GM23248 (cell line): ENCODE measurements at regions not wholly inside any gene's neighbourhood (a gene's known extent, or its start where the extent isn't known, plus 50 kb on each side); places are given as distances from the start of the nearest gene placed in this dataset.

Source experiments
- DNase-seq: peaks from one replicate; pipeline ENCODE4 v3.0.0-alpha.2; 2015
- H2AFZ ChIP-seq: fragments of 200-600 bp; sonication (generic); 2 replicates; pipeline ENCODE4 v1.6.1; 2016; ENCODE audit warnings: antibody characterized with exemption
- H3F3A ChIP-seq: fragments of 200-600 bp; sonication (generic); 2 replicates; pipeline ENCODE4 v1.6.1; 2016; ENCODE audit warnings: mild to moderate bottlenecking, antibody characterized with exemption, mixed run types; ENCODE audit not compliant: insufficient read depth
- H3K27ac ChIP-seq: fragments of 200-600 bp; sonication (generic); 2 replicates; pipeline ENCODE4 v1.5.1; 2016; ENCODE audit warnings: mild to moderate bottlenecking
- H3K27me3 ChIP-seq: fragments of 200-600 bp; sonication (generic); replicated peaks from 2 replicates; pipeline ENCODE4 v1.6.1; 2016; ENCODE audit warnings: mild to moderate bottlenecking; ENCODE audit not compliant: insufficient read depth
- H3K36me3 ChIP-seq: fragments of 200-600 bp; sonication (generic); 2 replicates; pipeline ENCODE4 v1.6.1; 2016; ENCODE audit warnings: low read depth, mild to moderate bottlenecking
- H3K4me1 ChIP-seq: fragments of 200-600 bp; sonication (generic); 2 replicates; pipeline ENCODE4 v1.6.1; 2016; ENCODE audit warnings: mild to moderate bottlenecking; ENCODE audit not compliant: insufficient read depth
- H3K4me2 ChIP-seq: fragments of 200-600 bp; sonication (generic); one replicate; pipeline ENCODE4 v1.6.1; 2016; ENCODE audit warnings: mild to moderate bottlenecking; ENCODE audit not compliant: unreplicated experiment
- H3K4me3 ChIP-seq: fragments of 200-600 bp; sonication (generic); 2 replicates; pipeline ENCODE4 v1.5.1; 2016; ENCODE audit warnings: mild to moderate bottlenecking
- H3K79me2 ChIP-seq: fragments of 200-600 bp; sonication (generic); 2 replicates; pipeline ENCODE4 v1.6.1; 2016; ENCODE audit warnings: mild to moderate bottlenecking; ENCODE audit not compliant: insufficient read depth
- H3K9ac ChIP-seq: fragments of 200-600 bp; sonication (generic); 2 replicates; pipeline ENCODE4 v1.6.1; 2016; ENCODE audit warnings: mild to moderate bottlenecking
- H3K9me2 ChIP-seq: fragments of 200-600 bp; sonication (generic); 2 replicates; pipeline ENCODE4 v1.6.1; 2016; ENCODE audit warnings: mixed run types, mild to moderate bottlenecking, moderate library complexity; ENCODE audit not compliant: insufficient read depth
- H3K9me3 ChIP-seq: fragments of 200-600 bp; sonication (generic); one replicate; pipeline ENCODE4 v1.6.1; 2017; ENCODE audit warnings: low read depth
- H4K20me1 ChIP-seq: fragments of 200-600 bp; sonication (generic); 2 replicates; pipeline ENCODE4 v1.6.0; 2016; ENCODE audit not compliant: insufficient read depth
- EZH2 ChIP-seq: fragments of 200-600 bp; sonication (generic); IDR thresholded peaks from 2 replicates; pipeline ENCODE4 v1.6.1; 2018; ENCODE audit warnings: antibody characterized with exemption, mild to moderate bottlenecking; ENCODE audit not compliant: insufficient read depth, poor library complexity, severe bottlenecking
- EZH2phosphoT487 ChIP-seq: fragments of 200-600 bp; sonication (generic); IDR thresholded peaks from 2 replicates; pipeline ENCODE4 v1.6.1; 2018; ENCODE audit warnings: antibody characterized with exemption, moderate library complexity, mild to moderate bottlenecking, low read depth; ENCODE audit not compliant: insufficient read depth
- WGBS, 2 experiments: methylation state at CpG; one replicate each; pipeline ENCODE4 v1.1.6; 2015 to 2017; ENCODE audit warnings: low lambda C conversion rate in 2 of 2, low coverage in 1 of 2; ENCODE audit errors: missing lambda C conversion rate in 2 of 2; 5-methylcytosine and 5-hydroxymethylcytosine counted together
- in situ Hi-C: fragments of 300-500 bp; cut with MboI; formaldehyde crosslinking; loops from 2 replicates; pipeline ENCODE4 v1.15.0; 2020

- no peak for DNase-seq
- Histone ChIP-seq H3K79me2 (no peaks in the 10 kb centered on the region), H3F3A (no peaks in the 10 kb centered on the region), H3K9ac (no peak overlapping the region), H2AFZ (no peak overlapping the region), H3K9me3 (no peaks in the 10 kb centered on the region), H3K9me2 (no peaks in the 10 kb centered on the region), H3K4me3 (no peak overlapping the region), H3K4me2 (no peak overlapping the region), H4K20me1 (no peaks in the 10 kb centered on the region), H3K4me1 (no peaks in the 10 kb centered on the region), H3K27me3 (no peaks in the 10 kb centered on the region), H3K36me3 (no peaks in the 10 kb centered on the region), H3K27ac (no peak overlapping the region)
- TF ChIP-seq EZH2 (no peak), EZH2phosphoT487 (no peak)
- 57 to 63% methylated on average over 10 of the region's 10 CpGs for WGBS, 2 experiments
- in situ Hi-C loops, result no loop called here
Observed at GRCh38 chr9:96087669-96088299, 212.3 kb downstream of the ERCC6L2 start.

- no peak for DNase-seq
- H3K27ac ChIP-seq, result no peak overlapping the region
- no peak for TF ChIP-seq EZH2
- no peak for TF ChIP-seq EZH2phosphoT487
- H4K20me1 ChIP-seq, result no peaks in the 10 kb centered on the region
- in situ Hi-C loops, result no loop called here
- 62 to 67% methylated on average over 14 to 16 of the region's 16 CpGs for WGBS, 2 experiments
- no peaks in the 10 kb centered on the region for H3K36me3 ChIP-seq
- no peak overlapping the region for H3K4me3 ChIP-seq
- no peaks in the 10 kb centered on the region for H3F3A ChIP-seq
- no peaks in the 10 kb centered on the region for H3K4me1 ChIP-seq
- H3K9me3 ChIP-seq, result no peaks in the 10 kb centered on the region
- no peak overlapping the region for H3K4me2 ChIP-seq
- no peak overlapping the region for H3K9ac ChIP-seq
- no peaks in the 10 kb centered on the region for H3K9me2 ChIP-seq
- H3K27me3 ChIP-seq, result no peaks in the 10 kb centered on the region
- H3K79me2 ChIP-seq, result no peaks in the 10 kb centered on the region
- no peak overlapping the region for H2AFZ ChIP-seq
Observed at GRCh38 chr9:96086936-96087571, 211.6 kb downstream of the ERCC6L2 start.

- no peak for DNase-seq
- no peak for TF ChIP-seq EZH2phosphoT487
- no peak for TF ChIP-seq EZH2
- Histone ChIP-seq H3K4me1 (no peaks in the 10 kb centered on the region), H3K9me3 (no peaks in the 10 kb centered on the region), H3K36me3 (no peaks in the 10 kb centered on the region), H2AFZ (no peak overlapping the region), H3K9ac (no peak overlapping the region), H3K27me3 (no peaks in the 10 kb centered on the region), H3K4me3 (no peak overlapping the region), H3K27ac (no peak overlapping the region), H3K4me2 (no peak overlapping the region), H4K20me1 (no peaks in the 10 kb centered on the region), H3K79me2 (no peaks in the 10 kb centered on the region), H3F3A (no peaks in the 10 kb centered on the region), H3K9me2 (no peaks in the 10 kb centered on the region)
- 66 to 69% methylated on average over 17 of the region's 17 CpGs for WGBS, 2 experiments
- in situ Hi-C loops, result no loop called here
Observed at GRCh38 chr9:96085491-96086143, 210.1 kb downstream of the ERCC6L2 start.

- no peak overlapping the region for H3K27ac ChIP-seq
- H3K27me3 ChIP-seq, result no peaks in the 10 kb centered on the region
Observed at GRCh38 chr9:96084331-96084734, 208.8 kb downstream of the ERCC6L2 start.

More at GRCh38 chr9:96084331-96084734, 208.8 kb downstream of the ERCC6L2 start:
- H2AFZ ChIP-seq, result no peak overlapping the region
- H3K4me2 ChIP-seq, result no peak overlapping the region
- H3K9me2 ChIP-seq, result no peaks in the 10 kb centered on the region
- no peak for DNase-seq
- no peaks in the 10 kb centered on the region for H3F3A ChIP-seq
- no peaks in the 10 kb centered on the region for H3K9me3 ChIP-seq
- WGBS, 2 experiments, result 61 to 67% methylated on average over 4 of the region's 4 CpGs
- H3K36me3 ChIP-seq, result no peaks in the 10 kb centered on the region
- in situ Hi-C loops, result no loop called here
- H3K4me1 ChIP-seq, result no peaks in the 10 kb centered on the region
- no peak overlapping the region for H3K4me3 ChIP-seq
- no peaks in the 10 kb centered on the region for H4K20me1 ChIP-seq
- no peak overlapping the region for H3K9ac ChIP-seq
- TF ChIP-seq EZH2 (no peak), EZH2phosphoT487 (no peak)
- H3K79me2 ChIP-seq, result no peaks in the 10 kb centered on the region
